Stomach smooth muscle (tissue), 2 donors: ENCODE measurements at regions not wholly inside any gene's neighbourhood (a gene's known extent, or its start where the extent isn't known, plus 50 kb on each side); places are given as distances from the start of the nearest gene placed in this dataset.

Experiments
- H3K27ac ChIP-seq: one replicate; pipeline ENCODE4 v1.7.0; 2013; ENCODE audit warnings: mild to moderate bottlenecking, low read length, inconsistent platforms
- H3K27me3 ChIP-seq, 2 donors: one replicate each; pipeline ENCODE4 v1.7.0; 2013; ENCODE audit warnings: low read length in 2 of 2; ENCODE audit not compliant: insufficient read depth in 2 of 2, control insufficient read depth in 1 of 2
- H3K36me3 ChIP-seq, 2 donors: one replicate each; pipeline ENCODE4 v1.7.0; 2013; ENCODE audit warnings: low read length in 2 of 2; ENCODE audit not compliant: control insufficient read depth in 2 of 2, insufficient read depth in 2 of 2
- H3K4me1 ChIP-seq: one replicate; pipeline ENCODE4 v1.7.0; 2013; ENCODE audit warnings: low read length; ENCODE audit not compliant: control insufficient read depth, insufficient read depth
- H3K4me3 ChIP-seq, 2 donors: one replicate each; pipeline ENCODE4 v1.7.0; 2013; ENCODE audit warnings: low read length in 2 of 2
- H3K9ac ChIP-seq, 2 donors: one replicate each; pipeline ENCODE4 v1.7.0; 2013; ENCODE audit warnings: low read length in 2 of 2, mild to moderate bottlenecking in 1 of 2
- H3K9me3 ChIP-seq, 2 donors: one replicate each; pipeline ENCODE4 v1.7.0; 2013; ENCODE audit warnings: low read length in 2 of 2; ENCODE audit not compliant: control insufficient read depth in 2 of 2
- donor health status: healthy.
- donor health status: Pancreatic carcinoma.

- H3K27ac ChIP-seq = no peak overlapping the region
- no peaks in the 10 kb centered on the region for H3K9me3 ChIP-seq
- no peaks in the 10 kb centered on the region for H3K4me1 ChIP-seq
- H3K36me3 ChIP-seq = no peaks in the 10 kb centered on the region
- H3K4me3 ChIP-seq = no peak overlapping the region
- H3K9ac ChIP-seq = no peak overlapping the region
- H3K27me3 ChIP-seq = no peaks in the 10 kb centered on the region
Observed at GRCh38 chr14:37650356-37651037, 55.1 kb downstream of the TTC6 start.

- H3K4me1 ChIP-seq = no peaks in the 10 kb centered on the region
- H3K36me3 ChIP-seq = no peaks in the 10 kb centered on the region
- H3K27me3 ChIP-seq = no peaks in the 10 kb centered on the region
- H3K9me3 ChIP-seq = no peaks in the 10 kb centered on the region
- no peak overlapping the region for H3K27ac ChIP-seq
- no peak overlapping the region for H3K9ac ChIP-seq
- no peak overlapping the region for H3K4me3 ChIP-seq
Observed at GRCh38 chr14:37652042-37652441, 56.6 kb downstream of the TTC6 start.

GRCh38 chr14:37655418-37655817, 60.0 kb downstream of the TTC6 start:
- Histone ChIP-seq H3K4me3 (no peak overlapping the region), H3K27ac (no peak overlapping the region), H3K9me3 (no peaks in the 10 kb centered on the region), H3K27me3 (no peaks in the 10 kb centered on the region), H3K36me3 (no peaks in the 10 kb centered on the region), H3K9ac (no peak overlapping the region), H3K4me1 (no peaks in the 10 kb centered on the region)

GRCh38 chr14:37658156-37658555, 62.7 kb downstream of the TTC6 start:
- no peaks in the 10 kb centered on the region for H3K9me3 ChIP-seq
- no peaks in the 10 kb centered on the region for H3K27me3 ChIP-seq
- no peak overlapping the region for H3K4me3 ChIP-seq

GRCh38 chr14:37663498-37663897, 68.1 kb downstream of the TTC6 start:
- Histone ChIP-seq H3K36me3 (no peaks in the 10 kb centered on the region), H3K4me3 (no peak overlapping the region), H3K27ac (no peak overlapping the region), H3K27me3 (no peaks in the 10 kb centered on the region), H3K9me3 (no peaks in the 10 kb centered on the region), H3K4me1 (no peaks in the 10 kb centered on the region), H3K9ac (no peak overlapping the region)

More at GRCh38 chr14:37658156-37658555, 62.7 kb downstream of the TTC6 start:
- Histone ChIP-seq H3K36me3 (no peaks in the 10 kb centered on the region), H3K27ac (no peak overlapping the region), H3K4me1 (no peaks in the 10 kb centered on the region), H3K9ac (no peak overlapping the region)

- H3K36me3 ChIP-seq = no peaks in the 10 kb centered on the region
- no peaks in the 10 kb centered on the region for H3K27me3 ChIP-seq
- H3K9ac ChIP-seq = no peak overlapping the region
- H3K4me3 ChIP-seq = no peak overlapping the region
- H3K4me1 ChIP-seq = no peaks in the 10 kb centered on the region
- H3K27ac ChIP-seq = no peak overlapping the region
- no peaks in the 10 kb centered on the region for H3K9me3 ChIP-seq
Observed at GRCh38 chr14:37665479-37665878, 70.0 kb downstream of the TTC6 start.

GRCh38 chr14:37665951-37666350, 70.5 kb downstream of the TTC6 start:
- Histone ChIP-seq H3K27me3 (no peaks in the 10 kb centered on the region), H3K4me1 (no peaks in the 10 kb centered on the region), H3K27ac (no peak overlapping the region), H3K9ac (no peak overlapping the region), H3K36me3 (no peaks in the 10 kb centered on the region), H3K9me3 (no peaks in the 10 kb centered on the region), H3K4me3 (no peak overlapping the region)

GRCh38 chr14:37668646-37669045, 73.2 kb downstream of the TTC6 start:
- no peak overlapping the region for H3K27ac ChIP-seq
- no peaks in the 10 kb centered on the region for H3K36me3 ChIP-seq
- H3K4me3 ChIP-seq = no peak overlapping the region
- H3K4me1 ChIP-seq = no peaks in the 10 kb centered on the region
- H3K9me3 ChIP-seq = no peaks in the 10 kb centered on the region
- H3K27me3 ChIP-seq = no peaks in the 10 kb centered on the region
- no peak overlapping the region for H3K9ac ChIP-seq

GRCh38 chr14:37669242-37669641, 73.8 kb downstream of the TTC6 start:
- H3K36me3 ChIP-seq = no peaks in the 10 kb centered on the region
- H3K9ac ChIP-seq = no peak overlapping the region
- no peaks in the 10 kb centered on the region for H3K27me3 ChIP-seq
- H3K9me3 ChIP-seq = no peaks in the 10 kb centered on the region
- no peak overlapping the region for H3K27ac ChIP-seq
- H3K4me1 ChIP-seq = no peaks in the 10 kb centered on the region
- no peak overlapping the region for H3K4me3 ChIP-seq

GRCh38 chr14:37673439-37673838, 78.0 kb downstream of the TTC6 start:
- H3K27me3 ChIP-seq = no peaks in the 10 kb centered on the region
- no peaks in the 10 kb centered on the region for H3K9me3 ChIP-seq
- H3K4me1 ChIP-seq = no peaks in the 10 kb centered on the region
- no peak overlapping the region for H3K4me3 ChIP-seq
- no peaks in the 10 kb centered on the region for H3K36me3 ChIP-seq
- no peak overlapping the region for H3K9ac ChIP-seq
- H3K27ac ChIP-seq = no peak overlapping the region

- Histone ChIP-seq H3K27ac (no peak overlapping the region), H3K4me3 (no peak overlapping the region), H3K9me3 (no peaks in the 10 kb centered on the region), H3K36me3 (no peaks in the 10 kb centered on the region), H3K27me3 (no peaks in the 10 kb centered on the region), H3K9ac (no peak overlapping the region), H3K4me1 (no peaks in the 10 kb centered on the region)
Observed at GRCh38 chr14:37678916-37679315, 83.5 kb downstream of the TTC6 start.
